Medulla oblongata (tissue), 1 donor: ENCODE measurements at regions not wholly inside any gene's neighbourhood (a gene's known extent, or its start where the extent isn't known, plus 50 kb on each side); places are given as distances from the start of the nearest gene placed in this dataset.

Source experiments
- DNase-seq: peaks from one replicate; pipeline ENCODE4 v3.0.0-alpha.2; 2015; ENCODE audit errors: extremely low spot score

DNA sequence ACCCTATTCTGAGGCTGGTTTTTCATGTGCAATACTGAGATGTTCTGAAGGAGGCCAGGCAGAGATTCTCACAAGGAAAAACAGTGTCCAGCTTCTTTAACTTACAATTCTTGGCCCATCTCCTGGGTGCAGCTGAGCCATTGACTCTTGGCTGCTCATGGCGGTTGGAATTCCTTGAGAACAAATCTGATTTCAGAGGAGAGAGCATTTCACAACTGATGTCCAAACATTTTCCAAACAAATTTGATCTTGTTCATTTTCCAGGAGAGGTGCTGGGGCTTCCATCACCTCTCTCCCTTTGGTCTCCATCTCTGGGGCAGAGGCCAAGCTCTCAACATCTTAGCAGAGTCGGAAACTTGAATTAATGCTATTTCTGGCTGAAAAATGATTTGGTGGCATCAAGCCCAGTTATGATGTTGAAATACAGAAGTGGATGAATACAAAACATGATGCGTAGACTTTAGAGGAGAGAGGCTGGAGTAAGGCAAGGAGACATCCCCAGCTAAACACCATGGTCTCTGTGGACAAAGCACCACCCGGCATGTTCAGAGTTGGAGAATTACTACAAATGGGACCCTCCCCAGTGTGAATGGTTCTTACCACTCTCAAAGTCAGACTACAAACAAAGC is 593.0 kb downstream of the VRK1 start:
- no peak for DNase-seq

DNA sequence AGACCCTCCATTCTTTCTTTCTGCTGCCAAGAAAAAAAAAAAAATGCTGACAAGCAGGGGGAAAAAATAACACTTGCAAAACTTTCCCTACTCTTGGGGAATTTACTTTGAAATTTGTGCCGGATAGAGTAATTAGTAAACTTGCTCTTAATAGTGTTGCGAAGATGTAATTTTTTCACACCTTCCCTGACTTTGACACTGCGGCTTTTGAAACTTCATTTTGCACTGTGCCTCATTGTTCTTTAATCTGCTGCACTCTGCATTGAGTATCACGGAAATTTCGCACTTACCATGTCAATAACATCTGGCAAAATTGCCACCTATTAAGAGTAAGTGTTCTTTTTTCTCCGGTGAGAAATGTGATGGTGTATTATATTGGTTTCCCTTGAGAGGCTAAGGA is 596.1 kb downstream of the VRK1 start:
- no peak for DNase-seq

DNA sequence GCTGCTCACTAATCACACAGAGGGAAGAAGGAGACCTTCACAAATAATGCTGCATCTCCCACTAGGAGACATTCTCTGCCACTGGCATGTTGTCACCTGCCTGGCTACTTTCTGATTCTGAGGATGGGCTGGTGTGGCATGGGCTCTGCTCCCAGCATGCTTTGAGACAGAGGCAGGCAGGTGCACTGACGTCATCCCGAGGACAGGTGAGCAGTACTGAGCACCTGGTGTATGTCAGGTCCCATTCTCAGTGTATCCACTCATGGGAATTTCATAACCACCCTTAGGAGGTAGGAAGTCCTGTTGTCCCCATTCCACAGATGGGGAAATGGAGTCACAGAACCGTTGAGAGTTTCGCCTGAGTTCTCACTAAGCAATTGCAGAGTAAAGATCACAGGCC is 597.9 kb downstream of the VRK1 start:
- DNase-seq, result no peak

DNA sequence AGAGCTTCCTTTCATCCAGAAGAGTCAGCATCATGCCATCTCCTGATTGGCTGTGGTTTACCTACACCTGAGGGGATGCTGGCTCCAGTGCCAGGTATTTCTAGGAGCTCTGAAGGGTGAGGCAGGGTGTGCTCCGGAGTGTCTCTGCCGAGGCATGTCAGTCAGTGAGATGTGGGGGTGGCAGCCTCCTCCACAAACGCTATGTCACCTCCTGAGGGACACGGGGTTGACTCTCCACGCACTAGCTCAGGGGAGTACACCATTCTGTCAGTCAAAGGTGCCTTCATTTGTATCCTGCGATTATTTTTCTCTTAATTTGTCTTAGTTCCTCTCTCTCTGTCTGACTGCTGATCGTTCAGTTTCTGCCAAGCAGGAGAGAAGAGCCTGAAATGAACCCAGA is 604.5 kb downstream of the VRK1 start:
- DNase-seq, result no peak

DNA sequence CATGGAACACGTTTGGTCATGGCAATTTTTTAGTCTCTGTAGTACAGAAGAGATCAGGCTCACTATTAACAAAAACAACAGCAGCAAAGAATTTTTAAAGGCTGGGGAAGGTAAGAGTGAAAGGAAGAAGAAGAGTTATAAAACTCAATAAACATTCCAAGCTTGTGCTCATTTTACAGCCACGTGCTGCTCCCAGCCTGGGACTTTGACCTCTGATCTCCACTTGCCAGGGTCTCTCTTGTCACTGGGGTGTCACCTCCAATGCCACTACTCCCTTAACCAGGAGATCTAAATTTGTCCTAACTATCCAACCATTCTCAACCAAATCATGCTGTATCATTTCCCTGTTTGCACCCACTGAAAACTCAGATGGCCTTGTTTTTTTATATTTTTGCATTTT is 605.1 kb downstream of the VRK1 start:
- no peak for DNase-seq

DNA sequence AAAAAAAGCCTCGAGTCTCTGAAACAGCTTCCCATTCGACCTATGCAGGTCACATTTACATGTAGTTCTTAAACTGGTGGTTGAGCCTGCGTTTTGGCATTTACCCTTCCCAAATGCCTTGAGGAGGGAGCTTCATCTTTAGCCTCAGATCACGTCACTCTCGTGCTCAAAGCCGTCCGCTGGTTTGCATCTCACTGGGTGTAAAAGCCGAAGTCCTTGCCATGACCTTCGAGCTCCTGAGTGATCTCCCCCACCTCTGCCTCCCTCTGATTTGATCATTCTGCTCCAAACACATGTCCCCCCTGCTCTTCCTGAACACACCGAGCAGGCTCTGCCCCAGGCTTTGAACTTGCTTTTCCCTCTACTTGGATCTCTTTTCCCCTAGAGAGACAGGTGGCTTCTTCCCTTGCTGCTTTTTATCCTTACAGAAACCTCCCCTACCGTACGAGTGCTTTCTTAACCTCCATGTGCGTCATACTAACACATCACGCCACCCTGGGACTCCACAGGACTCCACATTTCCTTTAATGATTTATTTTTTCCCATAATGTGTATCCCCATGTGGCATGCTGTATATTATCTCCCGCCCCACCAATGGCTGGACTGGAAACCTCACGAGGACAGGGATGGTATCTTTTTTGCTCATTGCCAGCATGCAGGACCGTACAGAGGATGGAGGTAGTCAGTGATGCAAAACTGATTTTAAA is 610.7 kb downstream of the VRK1 start:
- DNase-seq, result no peak

DNA sequence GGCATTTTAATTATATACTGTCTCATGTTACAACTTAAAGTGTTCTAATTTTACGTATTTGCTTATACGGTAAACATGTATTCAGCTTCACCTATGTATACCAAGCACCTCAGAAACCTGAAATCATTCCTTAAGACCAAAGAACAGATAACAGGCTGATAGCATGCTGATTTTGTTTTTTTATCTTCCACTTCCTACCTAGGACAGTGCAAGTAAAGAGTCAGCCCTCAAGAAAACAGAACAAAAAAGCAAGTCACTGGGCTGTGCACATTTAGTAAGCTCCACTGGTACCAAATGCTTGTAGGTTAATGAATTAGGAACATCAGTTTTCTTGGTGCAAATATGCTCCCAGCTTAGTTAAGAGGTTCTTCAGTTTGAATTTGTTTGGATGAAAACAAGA is 611.3 kb downstream of the VRK1 start:
- DNase-seq, result no peak

DNA sequence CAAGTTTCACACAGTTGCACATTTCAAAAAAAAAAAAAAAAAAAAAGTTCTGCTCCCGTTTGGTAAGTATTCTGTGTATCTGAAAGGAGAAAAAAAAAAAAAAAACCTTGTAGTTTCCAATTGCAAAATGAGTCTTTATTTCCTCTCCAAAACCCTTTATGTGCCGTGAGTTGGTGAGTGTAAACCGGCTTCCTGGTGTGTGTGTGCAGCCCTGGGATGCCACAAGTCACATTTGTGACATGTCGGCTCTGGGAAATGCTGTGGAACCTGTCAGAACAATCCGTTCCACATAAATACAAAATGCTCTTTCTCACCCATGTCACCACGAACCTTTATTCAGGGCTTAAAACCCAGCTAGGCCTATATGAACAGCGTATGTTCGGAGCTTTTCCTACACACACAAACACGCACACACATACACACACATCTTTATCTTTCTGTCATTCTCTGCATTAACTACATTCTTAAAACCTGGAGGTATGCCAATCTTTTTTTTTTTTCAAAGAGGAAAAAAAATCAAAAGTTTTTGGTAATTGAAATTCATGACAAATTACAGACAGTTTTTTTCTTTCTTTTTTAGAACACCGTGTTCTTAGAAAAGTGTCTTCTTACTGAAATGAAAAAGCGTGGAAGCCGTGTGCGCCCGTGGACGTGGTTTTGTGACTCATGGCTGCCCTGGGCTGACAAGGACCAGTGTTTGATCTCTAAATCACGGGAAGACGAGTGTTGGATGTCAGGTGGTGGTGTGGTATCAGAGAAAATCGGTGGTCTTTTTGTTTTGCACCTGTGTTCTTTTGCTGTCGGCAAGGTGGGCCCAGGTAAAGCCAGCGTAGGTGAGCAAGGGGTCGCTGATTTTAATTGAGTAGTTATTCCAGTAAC is 612.0 kb downstream of the VRK1 start:
- DNase-seq, result no peak

DNA sequence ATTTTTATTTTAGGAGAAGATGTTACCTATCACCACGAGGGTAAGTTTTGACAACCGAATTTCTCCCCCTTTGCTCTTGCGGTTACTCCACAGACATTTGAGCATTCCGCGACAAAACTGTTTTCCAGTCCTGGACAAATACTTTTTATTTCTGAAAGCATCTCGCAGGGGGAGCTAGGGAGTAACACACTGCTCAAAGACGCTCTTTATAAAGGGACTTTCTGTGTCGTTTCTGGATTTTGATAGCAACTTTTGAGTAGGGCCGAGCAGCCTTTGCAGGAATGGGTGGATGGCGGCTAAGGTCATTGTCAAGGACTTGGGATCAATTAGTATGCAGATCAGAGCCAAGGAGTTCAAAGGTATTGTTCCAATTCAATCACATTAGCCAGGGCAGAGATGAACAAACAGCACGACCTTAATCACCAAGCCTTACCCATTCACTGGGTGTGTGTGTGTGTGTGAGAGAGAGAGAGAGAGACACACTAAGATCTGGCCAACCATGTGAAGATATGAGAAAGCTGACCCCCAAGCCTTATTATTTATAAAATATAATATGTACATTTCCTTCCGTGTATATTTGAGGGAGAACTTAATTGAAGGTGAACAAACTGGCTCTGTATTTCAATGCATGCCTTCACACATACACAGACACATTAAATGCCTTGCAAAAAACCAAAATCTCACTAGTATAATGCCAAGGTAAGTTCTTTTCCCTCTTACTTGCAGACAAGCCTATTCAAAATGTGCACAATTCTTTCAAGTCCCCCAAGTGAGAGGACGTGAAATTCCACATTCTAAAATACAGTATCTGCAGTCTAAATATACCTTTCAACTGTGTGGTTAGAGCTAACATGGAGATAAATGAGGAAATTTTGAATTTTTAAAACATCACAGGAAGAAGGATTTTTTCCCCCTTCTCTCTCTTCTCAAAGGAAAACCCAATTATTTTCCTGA is 613.8 kb downstream of the VRK1 start:
- DNase-seq, result peak; percentile 37

DNA sequence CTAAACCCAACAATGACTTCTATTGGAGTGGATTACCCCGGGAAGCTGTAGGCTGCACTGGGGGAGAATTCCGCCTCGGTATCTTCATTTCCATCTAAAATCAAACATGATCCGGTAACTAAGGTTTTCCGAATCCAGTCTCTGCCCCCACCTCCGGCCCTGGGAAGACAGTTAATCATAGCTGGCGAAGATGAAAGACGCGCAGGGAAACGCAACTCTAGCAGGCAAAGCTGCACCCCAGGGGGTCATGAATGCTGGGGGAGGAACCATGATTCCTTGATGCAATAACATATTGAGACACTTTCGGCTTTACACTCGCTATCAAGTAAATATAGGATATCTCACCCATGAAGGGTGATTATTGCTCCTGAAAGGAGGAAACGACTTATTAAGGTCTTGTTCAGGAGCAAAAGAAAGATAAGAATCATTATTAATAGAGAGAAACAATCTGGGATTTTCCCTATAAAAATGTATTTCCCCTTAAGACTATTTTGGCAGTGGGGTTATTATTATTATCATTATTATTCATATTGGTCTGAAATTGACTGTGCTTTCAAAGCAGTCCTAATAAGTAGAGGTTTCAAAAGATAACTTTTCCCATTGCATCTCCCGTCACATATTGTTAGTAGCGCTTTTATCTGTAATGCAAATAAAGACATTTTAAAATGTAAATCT is 614.9 kb downstream of the VRK1 start:
- DNase-seq, result no peak

DNA sequence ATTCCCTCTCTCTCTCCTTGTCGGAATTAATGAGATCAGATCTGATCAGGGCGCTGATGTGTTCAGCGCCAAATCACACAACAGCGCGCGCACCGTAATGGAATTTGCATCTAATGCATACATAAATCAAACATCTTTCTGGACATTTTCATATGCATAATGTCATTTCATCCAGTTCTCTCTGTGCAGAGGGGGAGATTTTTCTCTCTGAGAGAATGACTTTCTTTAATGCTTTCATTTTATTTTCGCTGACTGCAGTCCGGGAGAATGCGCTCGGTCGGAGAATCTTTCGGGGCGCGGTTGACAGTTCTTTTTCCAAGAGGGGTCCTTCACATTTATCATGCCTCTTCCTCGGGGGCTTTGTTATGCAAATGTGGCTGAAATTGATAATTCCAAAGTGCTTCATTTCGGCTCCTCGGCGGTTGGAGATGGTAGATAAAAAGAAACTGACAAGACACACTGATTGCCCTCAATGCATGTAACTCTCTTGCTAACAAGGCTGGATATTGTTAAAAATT is 615.9 kb downstream of the VRK1 start:
- no peak for DNase-seq

DNA sequence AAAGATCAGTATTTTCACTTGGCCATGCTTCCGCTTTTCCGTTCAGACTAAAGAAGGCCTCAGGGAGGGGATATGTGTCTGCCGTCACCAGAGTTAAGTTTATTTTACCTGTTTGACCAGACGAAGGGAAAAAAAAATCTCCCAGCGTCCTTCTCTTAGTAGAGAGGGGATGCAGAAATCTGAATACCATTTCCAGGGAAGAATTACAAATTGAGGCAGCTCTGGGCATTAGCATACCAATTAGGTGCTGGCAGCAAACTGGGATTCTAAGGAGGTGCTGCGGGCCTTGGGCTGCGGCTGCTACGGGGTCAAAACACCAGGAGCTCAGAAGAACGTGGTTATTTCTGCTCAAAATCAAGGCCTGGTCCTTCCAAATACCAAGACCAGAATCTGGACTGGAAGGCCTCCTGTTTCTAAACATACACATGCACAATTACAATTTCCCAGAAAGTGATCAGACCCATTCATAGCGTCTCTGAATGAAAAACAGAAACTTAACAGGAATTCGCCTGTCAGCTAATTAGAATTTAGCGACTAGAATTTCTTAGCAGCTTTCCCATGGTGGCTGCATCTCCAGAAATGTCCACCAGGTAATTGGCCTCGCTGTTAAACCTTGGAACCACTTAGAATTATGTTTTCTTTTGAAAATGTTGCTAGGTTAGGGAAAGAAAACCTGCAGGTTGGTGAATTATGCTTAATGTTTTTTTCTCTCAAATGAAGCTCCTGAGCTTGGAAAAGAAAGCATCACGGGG is 617.0 kb downstream of the VRK1 start:
- DNase-seq, result no peak

DNA sequence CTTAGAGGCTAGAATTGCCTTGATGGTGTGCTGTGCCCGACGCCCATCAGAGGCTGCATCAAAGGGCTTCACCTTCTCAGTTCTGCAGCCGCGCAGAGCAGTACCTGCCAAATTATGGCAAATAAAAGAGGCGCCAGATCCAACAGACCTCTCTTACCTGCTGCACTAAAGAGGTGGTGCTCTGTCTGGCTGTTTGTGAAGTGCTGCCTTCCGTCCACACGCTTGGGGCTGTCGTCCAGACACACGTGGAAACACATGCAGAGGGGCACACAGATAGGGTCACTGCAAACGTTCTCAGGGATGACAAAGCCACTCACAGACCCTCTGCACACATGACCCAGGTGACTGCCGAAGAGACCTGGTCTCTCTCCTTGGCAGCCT is 617.5 kb downstream of the VRK1 start:
- no peak for DNase-seq

DNA sequence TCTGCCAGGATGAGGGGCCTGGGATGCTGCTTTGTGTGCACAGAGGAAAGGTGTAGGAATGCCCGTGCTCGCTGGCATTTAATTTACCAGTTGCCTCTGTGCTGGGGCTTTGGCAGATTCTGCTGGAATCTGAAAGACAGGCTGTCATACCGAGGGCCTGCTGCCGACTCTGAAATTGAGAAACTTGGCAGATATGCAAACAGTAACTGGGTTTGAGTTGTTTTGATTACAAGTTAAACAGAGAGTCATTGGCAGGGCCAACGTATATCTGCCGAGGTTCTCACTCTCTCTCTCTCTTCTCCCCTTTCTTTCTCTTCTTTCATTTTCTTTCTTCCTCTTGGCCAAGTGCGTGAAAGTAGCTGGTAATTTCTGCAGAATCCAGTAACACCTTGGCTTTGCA is 618.7 kb downstream of the VRK1 start:
- no peak for DNase-seq

DNA sequence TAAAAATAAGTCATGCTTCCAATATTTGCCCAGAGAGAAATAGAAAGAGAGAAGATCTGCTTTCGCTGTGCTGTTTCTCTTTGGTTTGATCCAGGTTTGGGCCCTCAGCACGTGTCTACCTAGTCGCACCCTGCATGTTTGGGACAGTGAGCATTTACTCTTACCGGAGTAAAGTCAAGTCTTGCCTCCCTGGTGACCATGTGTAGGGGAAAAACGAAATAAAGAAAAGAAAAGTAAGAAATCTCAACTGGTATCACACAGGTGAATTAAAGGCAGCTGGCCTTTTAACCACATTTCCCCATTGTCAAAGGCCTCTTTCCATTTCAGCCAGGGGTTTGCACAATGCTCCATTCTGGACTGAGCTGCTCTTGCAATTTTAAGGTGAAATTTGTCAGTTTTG is 619.4 kb downstream of the VRK1 start:
- DNase-seq, result no peak

DNA sequence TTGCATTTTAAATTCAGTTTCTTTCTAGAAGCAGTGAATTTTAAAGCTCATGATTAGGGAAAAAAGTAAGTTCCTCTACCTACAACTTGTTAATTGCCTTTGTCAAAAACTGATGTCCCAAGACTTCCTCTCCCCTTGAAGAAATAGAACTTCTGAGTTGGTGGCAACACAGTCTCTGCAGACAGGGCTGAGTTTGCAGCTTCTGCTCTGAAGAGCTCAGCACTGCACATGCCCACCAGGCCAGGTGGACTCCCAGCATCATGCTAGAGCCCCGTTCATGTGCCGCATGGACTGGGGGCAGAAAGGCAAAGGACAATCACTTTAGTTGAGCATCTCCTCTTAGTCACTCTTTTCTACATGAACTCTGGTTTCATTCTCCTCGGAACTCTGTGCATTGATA is 620.1 kb downstream of the VRK1 start:
- no peak for DNase-seq

DNA sequence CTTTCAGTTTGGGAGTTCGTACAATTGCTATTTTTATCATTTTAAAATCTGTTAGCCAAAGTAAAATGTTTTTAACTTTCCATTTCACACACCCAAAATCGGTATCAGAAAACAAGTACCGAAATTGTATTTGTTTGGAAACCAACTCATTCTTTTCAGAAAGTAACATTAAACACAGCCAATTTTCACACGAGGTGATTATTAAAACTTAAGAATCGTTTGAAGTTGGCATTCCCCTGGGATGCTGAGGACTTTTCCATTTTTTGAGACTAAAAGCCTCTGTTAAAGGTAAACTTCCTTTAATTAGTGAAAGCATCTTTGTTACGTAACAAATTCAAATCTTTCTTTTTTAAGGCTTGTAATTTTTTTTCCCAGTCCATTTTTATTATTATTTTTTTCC is 623.0 kb downstream of the VRK1 start:
- no peak for DNase-seq

DNA sequence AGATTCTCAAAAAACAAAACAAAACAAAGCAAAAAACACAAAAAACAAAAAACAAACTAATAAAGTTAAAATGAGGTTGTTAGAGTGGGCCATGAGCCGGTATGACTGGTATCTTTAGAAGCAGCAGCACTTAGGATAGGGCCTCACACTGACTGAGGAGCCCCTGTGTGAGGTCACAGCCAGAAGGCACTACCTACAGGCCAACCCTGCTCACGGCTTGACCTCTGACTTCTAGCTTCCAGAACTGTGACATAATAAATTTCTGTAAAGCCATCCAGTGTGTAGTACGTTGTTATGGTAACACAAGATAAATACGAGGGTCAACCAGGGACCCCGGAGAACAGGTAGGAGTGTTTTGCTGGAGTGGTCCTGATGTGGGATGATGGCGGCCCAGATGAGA is 629.6 kb downstream of the VRK1 start:
- DNase-seq, result no peak

DNA sequence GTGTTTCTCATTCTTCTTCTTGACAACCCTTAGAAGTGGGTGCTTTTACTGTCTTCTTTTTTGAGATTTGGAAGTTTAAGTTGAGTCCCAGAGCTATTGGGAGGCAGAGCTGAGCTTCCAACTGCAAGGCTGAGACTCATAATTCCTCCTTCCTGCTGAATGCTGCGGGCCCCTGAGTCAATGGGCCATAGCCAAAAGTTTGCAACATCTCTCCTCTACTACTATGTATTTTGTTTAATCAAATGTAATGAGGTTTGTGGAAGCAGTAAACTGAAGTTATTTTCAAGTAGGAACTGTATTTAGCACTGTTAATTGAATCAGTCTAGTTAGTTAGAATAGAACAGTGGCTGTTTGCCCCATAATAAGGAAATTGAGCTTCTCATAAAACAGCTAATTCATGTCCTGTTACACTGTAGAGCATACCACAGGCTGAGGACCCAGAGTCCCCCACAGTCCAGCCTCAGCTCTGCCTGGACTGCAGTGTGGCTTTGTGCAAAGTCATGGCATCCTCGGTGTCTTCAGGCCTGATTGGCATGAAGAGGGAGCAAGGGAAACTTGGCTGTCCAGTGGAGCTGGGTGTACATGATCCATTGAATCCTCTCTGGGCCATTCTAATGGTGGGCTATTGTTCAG is 631.7 kb downstream of the VRK1 start:
- no peak for DNase-seq

DNA sequence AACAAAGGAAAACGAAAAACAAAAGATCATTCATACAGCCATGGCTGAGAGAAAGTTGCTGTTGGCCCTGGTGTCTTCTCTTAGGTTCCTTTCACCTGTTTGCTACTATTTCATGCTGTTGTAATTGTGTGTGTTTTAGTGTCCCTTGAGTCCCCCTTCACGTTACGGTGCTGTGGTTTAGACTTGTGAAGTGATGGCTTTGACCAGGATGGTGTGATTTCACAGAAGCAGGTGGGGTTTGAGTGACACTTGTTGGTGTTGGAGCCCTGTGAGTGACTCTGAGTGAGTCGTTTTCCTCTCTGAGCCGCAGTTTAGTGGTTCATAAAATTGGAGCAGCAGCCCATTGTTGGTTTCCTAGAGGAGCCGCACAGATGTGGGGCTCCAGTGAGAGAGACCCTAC is 635.4 kb downstream of the VRK1 start:
- no peak for DNase-seq
